ENCODE measurements at regions not wholly inside any gene's neighbourhood (a gene's known extent, or its start where the extent isn't known, plus 50 kb on each side); places are given as distances from the start of the nearest gene placed in this dataset.

DNA sequence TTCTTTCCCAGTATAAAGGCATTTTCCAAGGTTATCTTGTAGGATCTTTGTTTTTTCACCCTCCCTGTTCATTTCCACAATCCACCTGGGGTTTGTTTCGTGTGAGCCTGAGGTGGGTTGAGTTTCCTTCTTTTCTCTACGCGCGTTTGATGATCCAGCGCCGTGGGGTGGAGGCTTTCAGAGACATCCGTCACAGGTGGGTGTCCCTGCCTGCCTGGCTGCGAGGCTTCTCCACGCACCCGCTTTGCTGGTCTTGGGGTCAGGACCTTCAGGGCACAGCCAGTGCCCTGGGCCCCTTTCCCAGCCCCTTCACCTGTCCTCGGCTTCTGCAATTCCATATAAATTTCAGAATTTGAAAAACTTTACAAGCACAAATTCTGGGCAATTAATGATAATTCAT lies 109.0 kb upstream of the ALKAL2 start (continued):
- TF ChIP-seq, protein P1, sequence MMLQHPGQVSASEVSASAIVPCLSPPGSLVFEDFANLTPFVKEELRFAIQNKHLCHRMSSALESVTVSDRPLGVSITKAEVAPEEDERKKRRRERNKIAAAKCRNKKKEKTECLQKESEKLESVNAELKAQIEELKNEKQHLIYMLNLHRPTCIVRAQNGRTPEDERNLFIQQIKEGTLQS (IDR thresholded peaks at IDR 0.05; ENCODE audit: insufficient read depth, low read depth, low read length): no peak
- no peak for TF ChIP-seq RXRA (IDR thresholded peaks at IDR 0.05; ENCODE audit: insufficient read depth, low read depth, low read length)
- no peak for TF ChIP-seq POU5F1 (IDR thresholded peaks at IDR 0.05; ENCODE audit: low read depth, low read length)
